ENCODE measurements at regions not wholly inside any gene's neighbourhood (a gene's known extent, or its start where the extent isn't known, plus 50 kb on each side); places are given as distances from the start of the nearest gene placed in this dataset.

GRCh38 chr2:62369541-62370202, 136.3 kb downstream of the TMEM17 start:
- ATAC-seq (ENCODE audit: low read depth) (no peak), DNase-seq (no peak)
- POLR2A ChIA-PET (ENCODE audit: unreplicated experiment) = no interaction called here
- Histone ChIP-seq H2AFZ (replicated peaks; ENCODE audit: low read length, poor library complexity) (no peak overlapping the region), H4K8ac (ENCODE audit: low read depth in 2 of 2, low read length in 2 of 2) (no peak overlapping the region), H3K9me3 (ENCODE audit: control insufficient read depth, insufficient read depth, low read length) (peaks cover 6% of the 10 kb centered on the region; the same call in 1 of the 2 replicates), H2BK120ac (ENCODE audit: low read depth, low read length) (no peak overlapping the region), H3K36me3 (ENCODE audit: control insufficient read depth, insufficient read depth, low read length) (no peaks in the 10 kb centered on the region), H3K27ac (ENCODE audit: insufficient read depth, low read length) (no peak overlapping the region), H3K4me1 (ENCODE audit: control insufficient read depth, insufficient read depth, low read length) (no peaks in the 10 kb centered on the region), H2AK5ac (ENCODE audit: low read depth, low read length) (no peak overlapping the region), H3K18ac (ENCODE audit: low read depth, low read length) (no peak overlapping the region), H3K23ac (ENCODE audit: low read depth, low read length) (no peak overlapping the region), H3K14ac (replicated peaks; ENCODE audit: low read depth, low read length) (no peak overlapping the region), H4K5ac (ENCODE audit: low read depth, low read length) (no peak overlapping the region), H2BK5ac (ENCODE audit: low read depth, low read length, poor library complexity, severe bottlenecking) (no peak overlapping the region), H3K27me3 (ENCODE audit: control insufficient read depth, insufficient read depth, low read length) (peaks cover 2% of the 10 kb centered on the region; the same call in 1 of the 2 replicates), H2BK20ac (ENCODE audit: low read depth, low read length) (no peak overlapping the region), H4K20me1 (ENCODE audit: insufficient read depth, low read length) (no peaks in the 10 kb centered on the region), H4K91ac (ENCODE audit: insufficient read depth, low read depth, low read length) (no peak overlapping the region), H3K79me1 (ENCODE audit: low read depth in 1 of 2, low read length in 2 of 2) (no peaks in the 10 kb centered on the region), H3K4ac (ENCODE audit: low read depth, low read length) (no peak overlapping the region), H2BK15ac (ENCODE audit: low read depth, low read length) (no peak overlapping the region), H2AK9ac (replicated peaks; ENCODE audit: low read depth, low read length, poor library complexity) (no peak overlapping the region), H3K9ac (ENCODE audit: low read depth, low read length) (no peak overlapping the region), H3K9me1 (ENCODE audit: insufficient read depth, low read length) (no peaks in the 10 kb centered on the region), H3K4me3 (ENCODE audit: insufficient read depth, low read depth, low read length) (no peak overlapping the region), H3K56ac (ENCODE audit: extremely low read depth, insufficient read depth, low read length) (no peak overlapping the region), H3K4me2 (ENCODE audit: low read depth, low read length) (no peak overlapping the region)
- CTCF ChIA-PET = no interaction called here
- TF ChIP-seq SMC3 (IDR thresholded peaks at IDR 0.05; ENCODE audit: low read depth, low read length) (no peak), CHD1 (IDR thresholded peaks at IDR 0.05; ENCODE audit: low read depth, low read length) (no peak), NFE2L2 (IDR thresholded peaks at IDR 0.05; ENCODE audit: low read depth, low read length) (no peak), CTCF (conservative IDR thresholded peaks at IDR 0.05; ENCODE audit: low read depth, low read length) (no peak), RAD21 (IDR thresholded peaks at IDR 0.05; ENCODE audit: low read length) (no peak), RCOR1 (IDR thresholded peaks at IDR 0.05; ENCODE audit: insufficient replicate concordance, low read length) (no peak), POLR2A (IDR thresholded peaks at IDR 0.05; ENCODE audit: low read depth, low read length) (no peak), BHLHE40 (IDR thresholded peaks at IDR 0.05; ENCODE audit: low read depth, low read length) (no peak), MXI1 (IDR thresholded peaks at IDR 0.05; ENCODE audit: borderline replicate concordance, low read depth, low read length) (no peak), FOS (IDR thresholded peaks at IDR 0.05; ENCODE audit: low read depth, low read length) (no peak), RFX5 (IDR thresholded peaks at IDR 0.05; ENCODE audit: low read depth, low read length) (no peak), ELK1 (IDR thresholded peaks at IDR 0.05; ENCODE audit: borderline replicate concordance, low read depth, low read length) (no peak), CEBPB (IDR thresholded peaks at IDR 0.05; ENCODE audit: low read depth, low read length) (no peak), MAZ (IDR thresholded peaks at IDR 0.05; ENCODE audit: borderline replicate concordance, low read depth, low read length) (no peak), MAFK (IDR thresholded peaks at IDR 0.05; ENCODE audit: low read depth, low read length) (no peak), USF2 (IDR thresholded peaks at IDR 0.05; ENCODE audit: low read depth, low read length) (no peak)
- WGBS, 2 experiments (ENCODE audit: extremely low coverage in 2 of 2, insufficient read length in 1 of 2) = no CpG with 5 or more reads among the region's 4 CpGs
- intact Hi-C loops (cut with micrococcal nuclease) (no loop called here), in situ Hi-C loops (cut with MboI; ENCODE audit: low sequenced_read_pairs) (no loop called here), dilution Hi-C loops (cut with HindIII; ENCODE audit: low sequenced_read_pairs, unreplicated experiment) (no loop called here)
- no TSS peak for BruUV-seq (replicated peaks)

All from IMR-90 (cell line).